AG20443 (cell line): ENCODE measurements at regions not wholly inside any gene's neighbourhood (a gene's known extent, or its start where the extent isn't known, plus 50 kb on each side); places are given as distances from the start of the nearest gene placed in this dataset.
"Not testable (repeated sequence)": the region's sequence is repeated elsewhere in the genome, so short reads cannot be mapped to it uniquely, and the experiment has no call there.

Source experiments
- DNase-seq: peaks from one replicate; pipeline ENCODE4 v3.0.0; 2012; ENCODE audit warnings: low spot score, mixed read lengths

DNA sequence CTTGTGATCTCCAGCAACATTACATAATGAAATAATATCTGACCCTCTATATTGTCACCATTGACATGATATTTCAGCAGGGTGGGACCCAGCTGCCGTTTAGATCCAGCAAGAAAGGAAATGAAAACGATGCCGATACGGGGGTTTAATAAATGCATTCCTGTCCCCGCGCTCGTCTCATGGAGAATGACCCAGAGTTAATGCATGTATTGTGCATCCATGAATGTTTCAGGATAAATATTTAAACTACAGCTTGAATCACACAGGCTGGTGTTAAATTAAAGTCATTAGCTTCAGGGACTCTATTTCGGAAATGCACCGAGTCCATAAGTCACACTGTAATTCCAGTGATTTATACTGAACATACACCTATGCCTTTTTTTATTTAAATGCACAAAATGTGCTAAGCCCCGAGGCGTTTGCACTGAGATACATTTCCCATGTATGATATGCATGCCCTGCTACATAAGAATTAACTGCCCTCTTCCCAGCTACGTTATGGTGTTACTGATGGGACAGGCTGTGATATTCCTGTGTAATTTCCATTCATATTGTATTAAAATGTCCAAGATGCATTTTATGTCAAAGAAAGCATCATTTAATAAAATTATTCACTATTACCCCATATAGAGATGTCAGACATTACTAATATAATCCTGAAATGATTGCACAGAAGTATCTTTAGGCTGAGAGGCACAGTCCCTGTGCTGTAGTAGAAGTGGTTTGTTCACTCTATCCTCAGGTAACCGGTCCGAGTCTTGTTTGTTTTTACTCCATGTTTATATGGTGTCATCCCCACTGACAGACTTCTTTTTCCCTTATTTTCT is 109.3 kb upstream of the ZNF516 start:
- no peak for DNase-seq

DNA sequence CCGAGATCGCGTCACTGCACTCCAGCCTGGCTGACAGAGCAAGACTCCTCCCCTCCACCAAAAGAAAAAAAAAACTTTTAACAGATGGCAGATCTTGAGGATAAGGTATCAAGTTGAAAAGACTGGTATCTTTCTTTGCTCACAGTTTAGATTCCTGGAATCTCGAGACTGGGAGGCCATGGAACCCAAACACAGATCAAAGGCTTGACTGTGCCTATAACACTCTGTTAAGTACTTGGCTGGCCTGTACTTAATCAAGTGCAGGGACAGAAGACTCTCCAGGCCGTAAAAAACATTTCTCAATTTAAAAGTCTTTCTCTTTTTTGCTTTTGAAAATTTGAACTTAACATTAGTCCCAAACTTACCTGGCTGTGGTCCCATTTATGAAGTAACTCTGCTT is 107.1 kb upstream of the ZNF516 start:
- no peak for DNase-seq

DNA sequence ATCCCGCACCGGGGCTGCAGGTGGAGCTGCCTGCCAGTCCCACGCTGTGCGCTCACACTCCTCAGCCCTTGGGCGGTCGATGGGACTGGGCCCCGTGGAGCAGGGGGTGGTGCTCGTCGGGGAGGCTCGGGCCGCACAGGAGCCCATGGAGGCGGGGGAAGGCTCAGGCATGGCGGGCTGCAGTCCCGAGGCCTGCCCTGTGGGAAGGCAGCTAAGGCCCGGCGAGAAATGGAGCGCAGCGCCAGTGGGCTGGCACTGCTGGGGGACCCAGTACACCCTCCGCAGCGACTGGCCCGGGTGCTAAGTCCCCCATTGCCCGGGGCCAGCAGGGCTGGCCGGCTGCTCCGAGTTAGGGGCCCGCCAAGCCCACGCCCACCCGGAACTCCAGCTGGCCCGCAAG is 105.0 kb upstream of the ZNF516 start:
- not testable (repeated sequence) for DNase-seq

DNA sequence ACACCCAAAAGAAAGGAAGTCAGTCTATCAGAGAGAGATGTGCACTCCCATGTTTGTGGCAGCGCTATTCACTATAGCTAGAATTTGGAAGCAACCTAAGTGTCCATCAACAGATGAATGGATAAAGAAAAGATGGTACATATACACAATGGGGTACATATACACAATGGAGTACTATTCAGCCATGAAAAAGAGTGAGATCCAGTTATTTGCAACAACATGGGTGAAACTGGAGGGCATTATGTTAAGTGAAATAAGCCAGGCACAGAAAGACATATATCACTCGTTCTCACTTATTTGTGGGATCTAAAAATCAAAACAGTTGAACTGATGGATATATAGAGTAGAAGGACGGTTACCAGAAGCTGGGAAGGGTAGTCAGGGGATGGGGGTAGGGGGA is 99.9 kb upstream of the ZNF516 start:
- no peak for DNase-seq

DNA sequence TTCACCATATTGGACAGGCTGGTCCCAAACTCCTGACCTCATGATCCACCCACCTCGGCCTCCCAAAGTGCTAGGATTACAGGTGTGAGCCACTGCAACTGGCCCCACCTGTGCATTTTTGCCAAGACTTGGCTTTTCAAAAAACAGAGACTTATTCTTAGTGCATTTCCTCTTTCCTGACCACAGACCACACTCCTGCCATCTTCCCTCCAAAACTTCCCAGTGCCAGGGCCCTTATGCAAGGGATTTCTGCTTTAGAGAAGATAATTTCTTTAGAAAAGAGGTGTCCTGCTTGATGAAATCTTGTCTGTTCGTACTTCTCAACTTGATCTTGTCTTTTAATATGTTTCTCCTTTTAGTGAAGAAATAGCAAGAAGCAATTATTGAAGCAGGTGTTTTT is 98.8 kb upstream of the ZNF516 start:
- DNase-seq = no peak

DNA sequence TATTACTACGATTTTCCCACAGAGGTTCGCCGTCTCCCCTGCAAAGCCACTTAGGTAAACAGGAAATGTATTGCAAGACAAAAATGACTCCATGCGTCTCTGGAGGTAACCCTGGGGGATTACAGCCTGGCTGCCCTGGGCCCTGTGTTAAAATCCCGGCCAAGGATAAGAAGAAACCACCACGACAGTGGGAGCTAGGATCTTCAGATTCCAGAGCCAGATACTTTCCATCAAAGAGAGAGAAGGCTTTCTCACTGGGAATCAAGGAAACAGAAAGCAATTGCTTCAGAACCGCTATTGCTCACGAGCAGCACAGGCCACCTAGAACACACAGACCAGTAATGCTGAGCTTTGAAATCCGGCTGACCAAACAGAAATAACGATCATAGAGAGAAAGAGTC is 97.9 kb upstream of the ZNF516 start:
- no peak for DNase-seq

DNA sequence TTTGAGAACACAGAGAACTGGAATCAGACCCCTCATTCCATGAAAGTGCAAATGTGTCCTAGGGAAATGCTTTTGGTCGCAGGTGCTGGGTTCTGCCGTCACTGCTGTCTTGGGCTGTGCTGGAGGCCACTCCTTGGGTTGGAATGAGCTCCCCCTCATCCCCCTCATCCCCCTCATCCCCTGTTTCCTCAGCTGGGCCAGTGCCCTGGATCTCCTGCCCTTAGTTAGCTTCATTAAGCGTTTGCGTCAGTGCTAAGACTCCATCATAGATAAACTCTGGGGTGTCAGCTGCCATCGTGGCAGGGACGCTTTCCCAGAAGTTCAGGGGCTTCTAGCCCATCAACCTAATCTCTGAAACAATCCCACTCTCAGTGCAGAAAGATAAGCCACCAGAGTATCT is 97.1 kb upstream of the ZNF516 start:
- DNase-seq = no peak

DNA sequence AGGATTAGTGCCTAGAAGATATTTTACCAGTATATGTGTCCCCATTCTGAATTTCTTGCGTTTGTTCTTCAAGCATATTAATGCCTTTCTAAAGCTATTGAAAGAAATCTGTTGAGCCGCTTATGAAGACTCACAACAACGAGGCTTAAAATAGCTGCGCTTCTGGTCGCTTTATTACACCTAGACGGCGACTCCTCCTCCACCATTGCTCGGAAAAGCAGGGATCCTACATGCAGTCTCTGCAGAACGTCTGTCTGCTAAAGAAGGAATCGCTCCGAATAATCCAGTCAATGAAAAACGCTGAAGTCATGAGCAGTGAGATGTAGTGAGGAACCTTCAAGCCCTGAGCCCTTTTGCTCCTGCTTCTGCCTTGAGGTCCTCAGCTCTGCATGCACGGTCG is 94.8 kb upstream of the ZNF516 start:
- no peak for DNase-seq

DNA sequence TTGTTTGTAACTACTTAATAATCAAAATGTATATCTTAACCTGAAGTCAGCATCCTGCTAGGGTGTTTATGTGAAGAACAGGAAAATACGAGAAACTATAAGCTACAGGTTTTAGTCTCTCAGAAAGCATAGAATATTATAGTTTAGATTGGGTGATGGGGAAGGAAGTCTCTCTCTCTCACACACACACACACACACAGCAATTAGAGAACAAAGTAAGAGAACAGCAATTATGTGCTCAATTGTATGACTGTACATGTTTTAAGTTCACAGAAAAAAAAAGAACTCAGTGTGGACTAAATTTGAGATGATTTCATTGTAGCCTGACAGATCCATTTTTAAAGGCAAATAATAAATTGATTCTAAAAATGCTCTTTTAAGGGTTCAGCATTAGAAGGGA is 94.3 kb upstream of the ZNF516 start:
- no peak for DNase-seq

DNA sequence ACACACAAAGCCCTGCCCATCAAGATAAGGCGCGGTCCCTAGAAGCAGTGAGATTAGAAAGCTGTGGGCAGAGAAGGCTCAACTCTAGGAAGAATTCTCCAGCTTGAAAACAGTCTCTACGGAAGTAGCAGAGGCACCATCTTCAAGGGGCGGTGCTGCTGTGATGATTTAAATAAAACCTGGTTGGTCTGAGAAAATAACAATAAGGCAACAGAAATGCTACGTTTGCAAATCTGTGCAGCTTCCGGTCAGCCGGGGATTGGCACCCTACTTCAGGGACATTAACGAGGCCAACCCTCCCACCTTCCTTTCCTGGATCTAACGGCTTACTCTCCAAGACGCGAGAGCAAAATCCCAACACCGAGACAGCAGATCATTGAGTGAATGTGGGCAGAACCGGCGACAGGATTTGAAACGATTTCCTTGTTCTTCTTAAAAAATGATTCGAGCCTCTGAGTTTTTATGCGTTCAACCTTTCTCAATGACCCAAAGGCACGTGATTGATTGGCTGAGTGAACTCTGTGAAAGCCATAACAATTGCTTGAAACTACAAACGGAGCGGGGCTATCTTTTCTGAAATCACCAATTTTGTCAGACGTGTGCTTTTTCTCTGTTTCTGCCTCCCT is 93.7 kb upstream of the ZNF516 start:
- DNase-seq = no peak

DNA sequence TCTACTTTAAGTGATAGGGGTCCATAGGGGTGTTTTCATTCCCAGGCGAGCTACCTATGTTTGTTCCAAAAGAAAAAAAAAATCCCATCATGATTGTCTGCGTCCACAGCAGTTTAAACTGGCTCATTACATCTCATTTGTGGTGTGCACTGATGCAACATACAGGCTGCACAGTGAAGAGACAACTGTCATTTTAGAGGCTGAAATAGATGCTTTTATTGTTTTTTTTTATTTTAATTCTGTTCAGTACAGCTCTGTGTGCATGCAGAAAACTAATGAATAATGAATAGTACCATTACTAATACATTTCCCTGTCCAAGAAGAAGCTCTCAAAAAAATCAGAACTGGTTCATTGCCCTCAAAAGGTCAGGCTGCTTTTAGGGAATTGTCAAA is 92.8 kb upstream of the ZNF516 start:
- DNase-seq = no peak

DNA sequence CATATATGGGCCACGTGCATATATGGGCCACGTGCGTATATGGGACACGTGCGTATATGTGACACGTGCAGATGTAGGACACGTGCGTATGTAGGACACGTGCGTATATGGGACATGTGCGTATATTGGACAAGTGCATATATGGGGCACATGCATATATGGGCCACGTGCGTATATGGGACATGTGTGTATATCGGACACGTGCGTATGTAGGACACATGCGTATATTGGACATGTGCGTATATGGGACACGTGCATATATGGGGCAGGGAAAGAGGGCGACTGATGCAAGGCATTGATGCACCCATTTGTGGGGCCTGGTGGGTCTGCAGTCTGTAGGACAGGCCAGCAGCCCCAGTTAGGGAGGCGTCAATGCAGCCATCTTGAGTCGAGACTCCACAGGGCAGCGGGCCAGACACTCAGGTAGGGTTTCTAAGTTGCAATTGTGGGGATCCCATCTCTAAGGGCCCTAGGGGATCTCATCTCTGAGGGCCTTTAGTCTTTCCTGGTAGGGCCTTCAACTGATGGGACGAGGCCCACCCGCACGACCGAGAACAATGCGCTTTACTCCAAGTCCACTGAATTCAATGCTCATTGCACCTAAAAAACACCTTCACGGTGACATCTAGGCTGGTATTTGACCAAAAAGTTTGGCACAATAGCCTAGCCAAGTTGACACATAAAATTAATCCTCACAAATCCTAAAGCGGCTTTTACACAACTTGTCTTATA is 92.3 kb upstream of the ZNF516 start:
- DNase-seq = no peak

DNA sequence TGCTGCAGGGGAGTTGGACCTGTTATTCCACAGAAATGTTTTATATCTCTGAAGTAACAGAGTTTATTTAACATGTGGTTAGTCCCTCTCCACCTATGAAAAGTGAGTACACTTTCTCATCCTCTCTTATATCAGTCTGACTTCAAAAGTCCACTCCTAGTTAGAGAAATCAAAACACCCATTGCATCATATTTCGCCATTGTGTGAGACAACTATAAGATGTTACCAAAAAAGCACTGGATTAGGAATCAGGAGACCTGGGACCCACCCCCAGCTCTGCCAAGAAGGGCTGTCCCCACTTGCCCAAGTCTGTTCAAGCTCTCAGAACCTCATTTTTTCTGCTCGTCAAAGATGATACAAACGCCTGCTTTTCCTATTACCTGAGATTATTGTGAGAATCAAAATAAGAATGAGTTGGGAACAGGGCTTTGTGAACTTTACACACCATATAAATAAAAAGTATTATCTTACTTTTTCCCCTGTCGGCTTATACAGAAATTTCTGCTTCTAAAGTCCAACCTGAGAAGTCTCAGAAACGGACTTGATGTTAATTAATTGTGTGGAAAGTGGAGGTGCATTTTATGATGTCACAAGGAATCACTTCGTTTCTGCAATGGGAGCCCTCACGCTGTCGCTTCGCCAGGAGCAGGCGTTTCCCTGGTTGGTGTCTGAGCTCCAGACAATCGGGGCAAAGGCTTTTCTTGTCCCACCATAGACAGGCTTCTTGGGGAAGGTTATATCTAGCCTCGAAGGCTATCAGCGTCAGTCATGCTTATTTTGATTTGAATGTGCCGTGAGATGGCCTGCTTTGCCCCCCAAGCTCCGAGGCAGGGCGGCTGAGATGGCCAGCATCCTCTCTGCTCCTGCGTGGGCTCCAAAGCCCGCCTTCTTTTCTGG is 89.6 kb upstream of the ZNF516 start:
- no peak for DNase-seq

DNA sequence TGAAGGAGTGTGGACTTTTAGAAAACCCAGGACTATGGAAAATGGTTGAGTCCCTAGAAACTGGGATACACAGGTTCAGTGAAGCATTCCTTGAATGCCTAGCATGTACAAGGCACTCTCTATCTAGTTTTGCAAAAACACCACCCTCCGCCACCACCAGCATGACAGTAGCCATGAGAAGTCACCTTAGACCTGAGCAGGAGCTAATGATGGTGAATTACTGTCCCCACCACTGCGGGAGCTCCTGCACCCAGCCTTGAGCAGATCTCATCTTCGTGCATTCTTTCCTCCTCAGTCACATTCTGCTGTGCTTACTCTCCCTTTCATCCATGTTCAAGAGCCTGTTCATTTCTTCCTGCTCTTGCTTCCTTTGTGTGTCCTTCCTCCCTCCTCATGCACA is 86.2 kb upstream of the ZNF516 start:
- DNase-seq = no peak

DNA sequence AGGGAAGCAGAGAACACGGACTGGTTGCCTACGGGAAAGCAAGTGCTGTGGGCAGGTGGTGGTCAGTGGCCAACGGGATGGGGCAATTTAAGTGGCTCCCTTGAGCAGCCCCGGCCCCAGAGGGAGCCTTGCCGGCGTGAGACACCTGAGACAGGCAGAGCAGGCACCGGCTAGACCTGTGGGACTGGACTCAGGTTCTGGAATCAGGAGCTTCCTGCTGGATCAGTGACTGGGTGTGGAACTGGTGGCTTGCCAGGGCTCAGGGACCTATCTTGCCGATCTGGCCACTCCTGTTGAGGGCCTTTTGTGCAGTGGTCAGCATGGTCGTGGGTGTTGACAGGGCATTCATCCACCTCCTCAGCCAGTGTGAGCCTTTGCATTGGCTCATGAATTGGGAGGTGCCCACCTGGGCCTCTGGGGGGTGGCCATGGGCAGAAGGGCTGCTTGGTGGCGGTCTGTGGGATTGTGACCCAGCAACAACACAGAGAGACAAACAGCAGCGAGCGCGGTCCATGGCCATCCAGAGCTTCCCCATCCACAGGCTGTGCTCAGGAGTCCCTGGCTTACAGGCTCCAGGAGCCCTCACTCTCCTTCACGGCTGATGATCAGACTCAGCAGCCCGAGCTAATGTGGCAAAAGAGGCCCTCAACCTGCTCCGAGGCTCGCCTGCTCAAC is 85.4 kb upstream of the ZNF516 start:
- DNase-seq = no peak

DNA sequence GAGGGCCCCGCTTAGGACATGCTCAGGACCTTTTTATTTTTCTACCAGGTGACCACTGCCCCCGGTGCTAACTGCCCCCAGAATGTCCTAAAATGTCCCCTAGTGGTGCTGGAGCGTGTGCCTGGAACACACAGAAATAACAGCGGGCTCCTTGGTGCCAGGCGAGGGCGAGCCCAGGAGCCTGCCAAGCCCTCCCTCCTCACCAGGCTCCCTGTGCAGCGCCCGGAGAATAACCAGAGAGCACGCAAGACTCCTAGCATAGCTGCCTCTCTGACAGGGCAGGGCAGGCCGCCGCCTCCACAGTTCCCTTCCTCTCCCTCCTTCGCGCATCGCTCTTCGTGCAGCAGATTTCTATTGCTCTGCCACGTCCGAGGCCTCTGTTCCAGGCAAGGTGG is 84.3 kb upstream of the ZNF516 start:
- DNase-seq = no peak

DNA sequence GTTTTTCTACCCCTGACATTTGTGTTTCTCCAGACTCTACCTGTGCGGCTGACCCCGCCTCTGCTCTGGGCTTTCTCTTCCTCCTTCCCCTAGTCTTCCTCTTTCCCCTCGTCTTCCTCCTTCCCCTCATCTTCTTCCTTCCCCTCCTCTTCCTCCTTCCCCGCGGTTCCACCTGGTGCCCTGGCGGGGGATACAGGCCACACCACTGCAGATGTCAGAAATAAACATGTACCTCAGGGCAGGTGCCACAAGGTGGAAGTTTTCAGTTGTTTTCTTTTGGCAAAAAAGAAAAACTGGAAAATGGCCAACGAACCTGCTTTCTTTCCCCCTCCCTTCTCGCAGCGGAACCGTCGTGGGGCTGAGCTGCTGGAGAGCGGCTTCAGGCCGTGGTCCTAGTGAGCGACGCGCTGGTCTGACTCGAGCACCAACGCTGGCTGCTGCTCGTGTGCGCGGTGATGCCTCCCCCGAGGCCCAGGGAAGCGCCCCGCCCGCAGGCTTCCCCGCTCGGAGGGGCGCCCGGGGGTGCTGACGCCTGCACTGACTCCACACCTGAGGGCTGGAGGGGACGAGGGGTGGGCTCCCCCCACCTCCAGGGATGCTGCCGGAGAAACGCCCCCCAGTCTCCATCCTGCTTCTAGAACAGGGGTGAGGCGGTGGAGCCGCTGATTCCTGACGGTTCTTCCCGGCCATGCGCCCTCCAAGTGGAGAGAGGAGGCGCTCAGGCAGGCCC is 83.7 kb upstream of the ZNF516 start:
- no peak for DNase-seq

DNA sequence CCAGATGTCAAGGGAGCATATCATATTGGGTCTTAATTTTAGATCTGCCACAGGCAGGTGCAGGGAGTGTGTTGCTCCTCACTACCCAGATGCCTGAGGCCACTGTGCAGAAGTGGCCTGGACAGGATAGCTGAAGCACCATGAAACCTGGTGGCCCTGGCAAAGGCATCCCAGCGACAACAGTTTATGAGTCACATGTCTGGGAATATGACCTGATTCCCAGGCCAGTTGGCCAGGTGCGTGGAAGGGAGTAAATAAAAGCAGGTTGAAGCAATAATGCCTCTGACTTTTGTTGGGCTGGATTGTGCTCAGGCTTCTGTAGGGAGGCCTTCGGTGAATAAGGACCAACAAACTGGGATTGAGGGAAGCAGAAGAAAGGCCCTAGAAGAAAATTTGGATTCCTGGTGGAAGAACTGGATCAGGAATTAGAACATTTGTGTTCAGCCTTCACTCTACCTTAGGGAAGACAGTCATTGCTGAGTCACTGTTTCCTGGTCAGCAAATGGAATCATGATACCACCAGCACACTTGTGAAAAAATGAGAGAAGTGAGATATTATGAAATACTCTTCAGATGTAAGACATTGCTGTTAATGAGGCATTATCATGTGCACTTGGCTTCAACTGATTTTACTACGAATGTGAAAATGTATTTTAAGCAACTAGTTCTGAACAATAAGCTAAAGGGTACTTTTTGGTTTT is 78.4 kb upstream of the ZNF516 start:
- DNase-seq = peak; percentile 68

DNA sequence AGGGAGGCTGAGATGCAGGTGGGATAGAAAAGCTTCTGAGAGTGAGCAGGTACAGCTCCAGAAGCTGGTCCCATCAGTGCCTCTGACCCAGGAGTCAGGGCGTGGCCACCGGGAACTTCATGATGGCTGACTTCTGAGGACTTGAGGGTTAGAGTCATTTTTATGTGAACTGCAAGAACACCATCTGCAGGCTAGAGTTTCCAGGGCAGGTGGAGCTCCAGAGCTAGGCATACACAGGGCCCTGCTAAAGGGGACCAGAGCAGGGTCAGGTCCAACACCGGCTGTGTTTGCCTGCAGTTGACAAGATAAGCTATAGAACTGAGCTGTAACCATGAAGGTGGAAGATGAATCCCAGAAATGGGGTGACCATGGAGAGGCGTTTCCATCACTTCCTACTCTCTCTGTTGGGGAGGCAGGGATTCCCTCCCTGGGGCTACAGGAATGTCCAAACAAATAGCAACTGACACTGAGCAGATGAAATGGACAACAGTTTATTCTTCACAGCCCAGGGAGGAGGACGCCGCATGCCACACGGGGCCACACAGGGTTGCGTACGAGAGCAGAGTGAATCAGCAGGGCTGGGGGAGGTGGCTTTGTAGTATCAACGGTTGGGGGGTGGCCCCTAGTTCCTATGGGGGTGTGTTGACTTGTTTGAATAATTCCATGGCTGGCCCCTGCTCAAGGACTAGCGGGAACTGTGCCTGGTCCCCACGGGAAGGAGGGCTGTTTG is 77.6 kb upstream of the ZNF516 start:
- no peak for DNase-seq

DNA sequence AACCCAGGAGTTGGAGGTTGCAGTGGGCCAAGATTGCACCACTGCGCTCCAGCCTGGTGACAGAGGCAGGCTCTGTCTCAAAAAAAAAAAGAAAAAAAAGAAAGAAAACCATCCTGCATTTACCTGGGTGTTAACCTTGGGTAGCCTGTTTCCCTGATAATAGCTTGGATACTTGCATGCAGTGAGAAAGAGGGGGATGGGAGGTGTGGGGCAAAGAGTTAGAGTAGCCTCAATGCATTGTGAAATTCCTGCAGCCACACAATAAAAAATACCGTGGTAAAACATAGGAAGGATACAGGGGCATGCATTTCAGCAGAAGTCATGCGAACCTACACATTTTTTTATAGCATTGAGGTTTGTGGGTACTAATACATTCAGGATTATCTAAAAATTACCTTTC is 76.6 kb upstream of the ZNF516 start:
- DNase-seq = no peak
